HCEC 1CT (cell line): ENCODE measurements at regions not wholly inside any gene's neighbourhood (a gene's known extent, or its start where the extent isn't known, plus 50 kb on each side); places are given as distances from the start of the nearest gene placed in this dataset.
A peak's percentile ranks its signal among the peaks of the same experiment; 100 is the strongest.
"Not testable (repeated sequence)": the region's sequence is repeated elsewhere in the genome, so short reads cannot be mapped to it uniquely, and the experiment has no call there.

Experiments used
- DNase-seq: peaks from one replicate; pipeline ENCODE4 v3.0.0-alpha.2; 2017

GRCh38 chr3:22615790-22616189, 587.3 kb upstream of the UBE2E2 start:
- DNase-seq, result no peak

- DNase-seq, result no peak
Observed at GRCh38 chr3:22617372-22617771, 585.8 kb upstream of the UBE2E2 start.

GRCh38 chr3:22620498-22620897, 582.6 kb upstream of the UBE2E2 start:
- no peak for DNase-seq

- no peak for DNase-seq
Observed at GRCh38 chr3:22621205-22621809, 581.8 kb upstream of the UBE2E2 start.

- DNase-seq, result no peak
Observed at GRCh38 chr3:22627993-22628499, 575.1 kb upstream of the UBE2E2 start.

GRCh38 chr3:22632536-22632935, 570.6 kb upstream of the UBE2E2 start:
- no peak for DNase-seq

GRCh38 chr3:22634433-22634832, 568.7 kb upstream of the UBE2E2 start:
- no peak for DNase-seq

- DNase-seq, result no peak
Observed at GRCh38 chr3:22659651-22660475, 543.3 kb upstream of the UBE2E2 start.

GRCh38 chr3:22660606-22661005, 542.5 kb upstream of the UBE2E2 start:
- no peak for DNase-seq

GRCh38 chr3:22661121-22661700, 541.9 kb upstream of the UBE2E2 start:
- no peak for DNase-seq

GRCh38 chr3:22665528-22665927, 537.6 kb upstream of the UBE2E2 start:
- DNase-seq, result no peak

- no peak for DNase-seq
Observed at GRCh38 chr3:22666736-22667135, 536.4 kb upstream of the UBE2E2 start.

- DNase-seq, result no peak
Observed at GRCh38 chr3:22671848-22672247, 531.3 kb upstream of the UBE2E2 start.

GRCh38 chr3:22684739-22685138, 518.4 kb upstream of the UBE2E2 start:
- no peak for DNase-seq

GRCh38 chr3:22685597-22685996, 517.5 kb upstream of the UBE2E2 start:
- DNase-seq, result no peak

- DNase-seq, result no peak
Observed at GRCh38 chr3:22691407-22691806, 511.7 kb upstream of the UBE2E2 start.

- DNase-seq, result no peak
Observed at GRCh38 chr3:22691856-22692628, 511.1 kb upstream of the UBE2E2 start.

GRCh38 chr3:22700876-22701275, 502.3 kb upstream of the UBE2E2 start:
- DNase-seq, result no peak

GRCh38 chr3:22704166-22704565, 499.0 kb upstream of the UBE2E2 start:
- DNase-seq, result no peak

- DNase-seq, result no peak
Observed at GRCh38 chr3:22704571-22705354, 498.4 kb upstream of the UBE2E2 start.

GRCh38 chr3:22706922-22707321, 496.2 kb upstream of the UBE2E2 start:
- DNase-seq, result not testable (repeated sequence)

- peak; percentile 14 for DNase-seq
Observed at GRCh38 chr3:22713936-22714335, 489.2 kb upstream of the UBE2E2 start.
